ENCODE measurements at regions not wholly inside any gene's neighbourhood (a gene's known extent, or its start where the extent isn't known, plus 50 kb on each side); places are given as distances from the start of the nearest gene placed in this dataset.

DNA sequence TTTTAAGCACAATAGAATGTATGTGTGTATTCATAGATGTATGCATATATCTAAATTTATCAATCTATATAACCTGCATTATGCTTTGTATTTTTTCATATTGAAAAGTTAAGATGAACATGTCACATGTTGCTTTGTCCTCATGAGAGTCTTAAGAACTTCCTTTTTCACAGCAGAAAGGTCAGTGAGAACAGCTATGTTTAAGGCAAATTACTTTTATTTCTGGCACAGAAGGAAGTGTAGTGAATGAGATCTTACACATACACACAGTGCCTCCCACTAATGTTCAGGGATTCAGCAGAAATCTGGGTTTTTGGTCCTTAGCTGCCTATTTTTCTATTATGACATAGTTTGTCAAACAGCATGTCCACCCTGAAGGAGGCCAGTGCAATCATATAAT, 134.8 kb downstream of the TMEM26 start:
- DNase-seq (ENCODE audit: low spot score) = no peak

GRCh38 chr10:61317706-61318105, 135.5 kb downstream of the TMEM26 start:
- DNase-seq (ENCODE audit: low spot score) = no peak

GRCh38 chr10:61316676-61317265, 136.4 kb downstream of the TMEM26 start:
- DNase-seq (ENCODE audit: low spot score) = no peak

DNA sequence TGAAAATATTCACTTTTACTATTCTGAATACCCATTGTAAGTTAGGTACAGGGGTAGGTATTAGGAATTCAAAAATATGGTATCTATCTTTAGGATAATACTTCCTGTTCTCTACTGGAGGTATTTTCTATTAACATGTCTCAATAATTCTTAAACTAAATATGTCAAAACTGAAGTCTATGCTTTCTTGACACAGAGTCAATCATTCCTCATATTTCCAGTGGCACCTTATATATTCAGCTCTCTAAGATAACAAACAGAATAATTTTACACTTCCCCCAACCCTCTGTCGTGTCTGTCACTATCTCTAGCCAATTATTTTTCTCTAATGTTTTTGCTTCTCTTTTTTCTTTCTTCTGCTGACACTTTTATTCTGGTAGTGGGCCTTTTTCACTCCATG, 138.9 kb downstream of the TMEM26 start:
- no peak for DNase-seq (ENCODE audit: low spot score)

- DNase-seq (ENCODE audit: low spot score) = peak; percentile 19
Observed at GRCh38 chr10:61313460-61313859, 139.7 kb downstream of the TMEM26 start.

- DNase-seq (ENCODE audit: low spot score) = no peak
Observed at GRCh38 chr10:61304746-61305145, 148.4 kb downstream of the TMEM26 start.

DNA sequence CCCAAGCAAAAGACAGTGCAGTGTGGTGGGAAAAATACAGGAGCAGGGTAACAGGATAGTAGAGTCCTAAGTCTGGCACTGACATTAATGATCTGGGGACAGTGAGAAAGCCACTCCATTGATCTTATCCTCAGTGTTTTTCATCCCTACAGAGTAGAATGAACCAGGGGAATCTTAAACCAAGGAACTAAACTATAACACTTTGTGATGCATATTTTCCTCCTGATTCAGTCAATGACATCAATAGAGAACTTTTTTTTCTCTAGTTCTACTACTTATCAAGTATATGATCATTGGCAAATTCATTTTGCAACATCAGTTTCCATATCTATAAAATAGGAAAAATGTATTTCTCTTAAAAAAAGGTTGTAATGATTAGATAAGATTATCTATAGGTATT, 151.1 kb downstream of the TMEM26 start:
- no peak for DNase-seq (ENCODE audit: low spot score)

DNA sequence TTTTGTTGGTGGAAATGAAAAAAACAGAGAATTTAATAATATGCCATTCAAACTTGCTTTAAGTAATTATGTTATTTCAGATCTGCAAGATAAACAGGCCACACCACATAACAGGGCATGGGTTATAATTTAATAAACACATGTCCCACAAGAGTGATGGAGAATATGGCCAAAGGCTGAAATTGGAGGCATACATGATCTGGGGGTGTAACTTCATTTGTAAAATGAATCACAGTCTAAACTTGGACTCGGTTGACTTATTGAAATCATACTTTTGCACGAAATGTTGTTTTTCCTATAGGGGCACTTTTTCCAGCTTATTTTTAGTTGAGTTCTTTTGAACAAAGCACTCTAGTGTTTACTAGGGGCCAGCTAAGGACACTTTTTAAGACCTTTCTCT, 151.6 kb downstream of the TMEM26 start:
- DNase-seq (ENCODE audit: low spot score) = no peak

GRCh38 chr10:61299841-61300240, 153.3 kb downstream of the TMEM26 start:
- no peak for DNase-seq (ENCODE audit: low spot score)

DNA sequence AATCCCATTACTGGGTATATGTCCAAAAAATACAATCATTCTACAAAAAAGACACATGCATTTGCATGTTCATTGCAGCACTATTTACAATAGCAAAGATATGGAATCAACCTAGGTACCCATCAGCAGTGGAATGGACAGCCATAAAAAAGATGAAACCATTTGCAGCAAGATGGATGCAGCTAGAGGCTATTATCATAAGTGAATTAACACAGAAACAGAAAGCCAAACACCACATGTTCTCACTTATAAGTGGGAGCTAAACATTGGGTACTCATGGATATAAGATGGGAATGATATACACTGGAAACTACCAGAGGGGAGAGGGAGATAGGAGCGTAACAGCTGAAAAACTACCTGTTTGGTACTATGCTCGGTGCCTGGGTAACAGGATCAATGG, 154.0 kb downstream of the TMEM26 start:
- DNase-seq (ENCODE audit: low spot score) = no peak

DNA sequence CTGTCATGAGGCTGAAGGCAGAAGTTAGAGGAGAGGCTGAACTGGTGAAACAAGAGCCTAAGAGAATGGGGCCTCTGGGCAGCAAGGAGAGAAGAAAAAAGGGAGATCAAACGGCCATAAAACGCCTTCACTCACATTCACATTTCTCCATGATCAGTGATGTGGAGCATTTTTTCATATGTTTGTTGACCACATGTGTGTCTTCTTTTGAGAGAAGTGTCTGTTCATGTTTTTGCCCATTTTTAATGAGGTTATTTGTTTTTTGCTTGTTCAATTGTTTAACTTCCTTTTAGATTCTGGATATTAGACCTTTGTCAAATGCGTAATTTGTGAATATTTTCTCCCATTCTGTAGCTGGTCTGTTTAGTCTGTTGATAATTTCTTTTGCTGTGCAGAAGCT, 155.0 kb downstream of the TMEM26 start:
- no peak for DNase-seq (ENCODE audit: low spot score)

DNA sequence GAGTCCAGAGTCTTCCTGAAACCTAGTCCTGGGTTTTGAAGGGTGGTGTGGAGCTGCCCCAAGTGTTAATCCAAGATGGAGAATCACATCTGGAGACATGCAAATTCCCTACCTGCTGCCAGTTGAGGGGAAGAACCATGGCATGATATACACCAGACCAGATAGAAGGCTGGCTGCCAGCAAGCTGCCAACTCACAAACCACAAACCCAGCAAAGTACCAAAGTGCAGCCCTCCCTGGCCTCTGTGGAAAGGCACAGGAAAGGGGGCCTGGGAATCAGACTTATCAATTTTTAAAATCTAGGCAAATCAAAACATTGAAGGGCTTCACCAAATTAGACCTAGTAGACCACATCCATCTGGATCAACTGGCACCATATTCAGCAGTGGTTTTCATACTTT, 157.0 kb downstream of the TMEM26 start:
- no peak for DNase-seq (ENCODE audit: low spot score)

GRCh38 chr10:61294131-61294530, 159.1 kb downstream of the TMEM26 start:
- no peak for DNase-seq (ENCODE audit: low spot score)

- no peak for DNase-seq (ENCODE audit: low spot score)
Observed at GRCh38 chr10:61289813-61290212, 163.4 kb downstream of the TMEM26 start.

GRCh38 chr10:61286686-61287085, 166.5 kb downstream of the TMEM26 start:
- DNase-seq (ENCODE audit: low spot score) = no peak

GRCh38 chr10:61285749-61286148, 167.4 kb downstream of the TMEM26 start:
- no peak for DNase-seq (ENCODE audit: low spot score)

DNA sequence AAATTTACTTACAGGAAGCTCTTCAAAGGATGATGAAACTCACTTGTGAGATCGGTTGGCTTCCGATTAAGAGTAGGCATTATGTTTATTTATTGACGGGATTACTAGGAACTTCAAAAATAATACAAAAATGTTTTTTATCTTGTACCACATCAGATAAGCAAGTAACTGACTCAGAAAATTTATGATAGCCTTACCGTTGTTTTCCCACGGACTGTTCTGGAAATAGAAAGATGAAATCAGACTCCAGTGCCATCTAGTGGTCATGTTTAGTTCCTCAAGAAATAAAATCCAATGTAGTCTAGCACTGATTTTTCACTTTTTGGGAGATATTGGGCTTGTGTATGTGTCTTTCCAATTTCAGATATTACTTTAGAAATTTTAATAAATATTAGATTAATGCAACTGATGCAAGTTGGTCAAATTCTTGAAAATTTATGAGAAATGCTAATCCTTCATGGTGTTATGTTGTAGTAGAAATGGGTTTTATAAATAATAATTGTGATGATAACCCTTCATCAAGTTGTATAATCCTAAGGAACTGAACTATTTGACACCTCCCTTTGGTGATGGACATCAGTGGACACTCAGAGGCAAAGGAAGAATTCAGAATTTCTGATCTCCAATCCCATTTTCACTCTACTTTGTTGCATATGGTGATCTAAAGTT, 168.8 kb downstream of the TMEM26 start:
- peak; percentile 38 for DNase-seq (ENCODE audit: low spot score)

GRCh38 chr10:61283481-61284221, 169.5 kb downstream of the TMEM26 start:
- no peak for DNase-seq (ENCODE audit: low spot score)

- no peak for DNase-seq (ENCODE audit: low spot score)
Observed at GRCh38 chr10:61283066-61283465, 170.1 kb downstream of the TMEM26 start.

- peak; percentile 20 for DNase-seq (ENCODE audit: low spot score)
Observed at GRCh38 chr10:61280303-61280702, 172.9 kb downstream of the TMEM26 start.

GRCh38 chr10:61279400-61279799, 173.8 kb downstream of the TMEM26 start:
- no peak for DNase-seq (ENCODE audit: low spot score)

- no peak for DNase-seq (ENCODE audit: low spot score)
Observed at GRCh38 chr10:61278556-61278955, 174.6 kb downstream of the TMEM26 start.

GRCh38 chr10:61272781-61273180, 180.4 kb downstream of the TMEM26 start:
- no peak for DNase-seq (ENCODE audit: low spot score)

Measured in AG20443 (cell line).